Transverse colon (tissue), 4 donors: ENCODE measurements at regions not wholly inside any gene's neighbourhood (a gene's known extent, or its start where the extent isn't known, plus 50 kb on each side); places are given as distances from the start of the nearest gene placed in this dataset.

ENCODE experiments used
- EP300 ChIP-seq: sonication (generic); formaldehyde crosslinking; IDR thresholded peaks from one replicate; pipeline ENCODE4 v1.6.1; 2017; ENCODE audit warnings: antibody characterized with exemption, low read depth
- POLR2A ChIP-seq: fragments of 450-650 bp; IDR thresholded peaks from one replicate; pipeline ENCODE4 v1.6.1; 2016; ENCODE audit warnings: antibody characterized with exemption, mild to moderate bottlenecking, moderate library complexity
- POLR2AphosphoS5 ChIP-seq, 3 donors: sonication (generic); formaldehyde crosslinking; IDR thresholded peaks; one replicate each; pipeline ENCODE4 v1.6.1; 2016; ENCODE audit warnings: antibody characterized with exemption in 3 of 3
- TF ChIP-seq, protein P1 (sequence below), 5 experiments: fragments of 200-600 bp in 3 of 5; fragments of 450-650 bp in 2 of 5; sonication (generic) in 3 of 5; IDR thresholded peaks; 1 replicate in 2 of 5; 2 replicates in 3 of 5; pipeline ENCODE4 v1.5.1; 2016 to 2017; ENCODE audit warnings: antibody characterized with exemption in 5 of 5, inconsistent platforms in 3 of 5, mild to moderate bottlenecking in 2 of 5, moderate library complexity in 1 of 5

DNA sequence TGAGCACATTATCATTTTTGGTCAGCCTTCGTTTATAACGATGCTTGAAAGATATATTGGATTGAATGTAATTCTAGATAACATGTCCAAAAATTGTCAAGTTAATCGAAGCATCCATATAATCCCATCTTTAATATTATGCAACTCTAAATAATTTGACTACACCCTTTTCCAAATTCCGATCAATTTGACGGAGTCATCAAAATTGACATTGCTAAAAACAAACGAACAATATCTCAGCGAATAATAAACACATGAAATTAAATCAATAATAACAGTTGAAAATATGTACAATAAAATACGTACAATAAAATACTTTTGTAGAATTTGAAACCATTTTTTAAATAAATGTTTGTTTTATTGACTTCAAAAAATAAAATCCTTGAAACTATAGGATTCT lies 1516.4 kb downstream of the EFNB2 start:
- TF ChIP-seq POLR2A (no peak), POLR2AphosphoS5 (IDR thresholded peaks at IDR 0.05) (no peak), EP300 (no peak)
- TF ChIP-seq, protein P1, sequence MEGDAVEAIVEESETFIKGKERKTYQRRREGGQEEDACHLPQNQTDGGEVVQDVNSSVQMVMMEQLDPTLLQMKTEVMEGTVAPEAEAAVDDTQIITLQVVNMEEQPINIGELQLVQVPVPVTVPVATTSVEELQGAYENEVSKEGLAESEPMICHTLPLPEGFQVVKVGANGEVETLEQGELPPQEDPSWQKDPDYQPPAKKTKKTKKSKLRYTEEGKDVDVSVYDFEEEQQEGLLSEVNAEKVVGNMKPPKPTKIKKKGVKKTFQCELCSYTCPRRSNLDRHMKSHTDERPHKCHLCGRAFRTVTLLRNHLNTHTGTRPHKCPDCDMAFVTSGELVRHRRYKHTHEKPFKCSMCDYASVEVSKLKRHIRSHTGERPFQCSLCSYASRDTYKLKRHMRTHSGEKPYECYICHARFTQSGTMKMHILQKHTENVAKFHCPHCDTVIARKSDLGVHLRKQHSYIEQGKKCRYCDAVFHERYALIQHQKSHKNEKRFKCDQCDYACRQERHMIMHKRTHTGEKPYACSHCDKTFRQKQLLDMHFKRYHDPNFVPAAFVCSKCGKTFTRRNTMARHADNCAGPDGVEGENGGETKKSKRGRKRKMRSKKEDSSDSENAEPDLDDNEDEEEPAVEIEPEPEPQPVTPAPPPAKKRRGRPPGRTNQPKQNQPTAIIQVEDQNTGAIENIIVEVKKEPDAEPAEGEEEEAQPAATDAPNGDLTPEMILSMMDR (IDR thresholded peaks at IDR 0.05), result no peak
